ENCODE measurements at regions not wholly inside any gene's neighbourhood (a gene's known extent, or its start where the extent isn't known, plus 50 kb on each side); places are given as distances from the start of the nearest gene placed in this dataset.

DNA sequence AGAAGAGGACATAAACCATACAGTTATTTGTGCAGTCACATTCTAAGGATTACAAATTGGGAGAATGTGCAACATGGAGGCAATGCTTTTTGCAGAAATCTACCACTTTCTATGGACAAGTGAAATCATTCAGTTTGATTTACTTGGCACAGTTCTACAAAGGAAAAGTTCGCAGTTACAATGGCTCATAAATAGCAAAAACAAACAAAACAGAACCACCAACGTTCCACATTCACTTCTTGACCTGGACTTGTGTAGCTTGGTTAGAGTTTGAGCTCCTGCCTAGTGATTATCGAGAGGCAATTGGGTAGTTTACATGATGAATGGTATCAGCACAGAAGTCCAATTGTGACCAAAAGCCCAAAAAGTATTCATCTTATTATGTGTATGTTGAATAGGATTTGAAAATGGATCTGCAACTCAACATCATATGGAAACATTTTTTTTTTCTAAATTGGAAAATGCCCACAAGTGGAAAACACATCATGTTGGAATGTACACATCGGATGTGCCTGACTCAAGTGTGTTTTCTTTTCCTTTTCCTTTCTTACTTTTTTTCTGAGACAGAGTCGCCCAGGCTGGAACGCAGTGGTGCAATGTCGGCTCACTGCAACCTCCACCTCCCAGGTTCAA lies 123.8 kb downstream of the LUZP4 start:
- H3K4me2 ChIP-seq (replicated peaks; ENCODE audit: extremely low read depth, low read length, poor library complexity, severe bottlenecking), result no peak overlapping the region
- intact Hi-C loops (cut with micrococcal nuclease), result no loop called here

DNA sequence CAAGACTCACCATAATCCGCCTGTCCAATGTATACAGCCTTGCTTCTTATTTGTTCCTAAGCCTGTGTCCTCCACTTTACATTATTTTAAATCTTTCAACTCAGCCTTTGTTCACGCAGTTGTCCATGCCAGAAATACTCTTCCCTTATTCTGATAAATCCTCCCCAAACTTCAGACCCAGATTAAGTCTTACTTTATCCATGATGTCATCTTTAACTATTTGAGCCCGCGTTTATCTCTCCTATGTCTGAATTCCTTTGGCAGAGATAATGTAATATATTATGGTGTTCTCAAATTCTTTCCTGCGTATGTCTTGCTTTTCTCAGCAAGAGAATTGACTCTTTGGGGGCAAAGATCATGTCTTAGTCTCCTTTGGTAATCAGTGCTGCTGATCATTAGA lies 129.6 kb downstream of the LUZP4 start:
- H2AFZ ChIP-seq (ENCODE audit: insufficient read depth, low read depth, low read length, poor library complexity, severe bottlenecking), result no peak overlapping the region
- peaks cover 0 to 1% of the 10 kb centered on the region in 2 donors for H3K9me3 ChIP-seq (replicated peaks in 1 of 2; ENCODE audit: control insufficient read depth in 1 of 2, insufficient read depth in 1 of 2, low read length in 2 of 2)
- intact Hi-C loops (cut with micrococcal nuclease), result no loop called here
- DNase-seq, result no peak
- TF ChIP-seq, protein P1, sequence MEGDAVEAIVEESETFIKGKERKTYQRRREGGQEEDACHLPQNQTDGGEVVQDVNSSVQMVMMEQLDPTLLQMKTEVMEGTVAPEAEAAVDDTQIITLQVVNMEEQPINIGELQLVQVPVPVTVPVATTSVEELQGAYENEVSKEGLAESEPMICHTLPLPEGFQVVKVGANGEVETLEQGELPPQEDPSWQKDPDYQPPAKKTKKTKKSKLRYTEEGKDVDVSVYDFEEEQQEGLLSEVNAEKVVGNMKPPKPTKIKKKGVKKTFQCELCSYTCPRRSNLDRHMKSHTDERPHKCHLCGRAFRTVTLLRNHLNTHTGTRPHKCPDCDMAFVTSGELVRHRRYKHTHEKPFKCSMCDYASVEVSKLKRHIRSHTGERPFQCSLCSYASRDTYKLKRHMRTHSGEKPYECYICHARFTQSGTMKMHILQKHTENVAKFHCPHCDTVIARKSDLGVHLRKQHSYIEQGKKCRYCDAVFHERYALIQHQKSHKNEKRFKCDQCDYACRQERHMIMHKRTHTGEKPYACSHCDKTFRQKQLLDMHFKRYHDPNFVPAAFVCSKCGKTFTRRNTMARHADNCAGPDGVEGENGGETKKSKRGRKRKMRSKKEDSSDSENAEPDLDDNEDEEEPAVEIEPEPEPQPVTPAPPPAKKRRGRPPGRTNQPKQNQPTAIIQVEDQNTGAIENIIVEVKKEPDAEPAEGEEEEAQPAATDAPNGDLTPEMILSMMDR (IDR thresholded peaks at IDR 0.05), result no peak
- peaks cover 0 to 4% of the 10 kb centered on the region in 2 donors for H3K27me3 ChIP-seq (ENCODE audit: control insufficient read depth in 2 of 2, insufficient read depth in 2 of 2, low read length in 2 of 2)
- H3K4me3 ChIP-seq (replicated peaks in 1 of 3; ENCODE audit: low read depth in 2 of 3, low read length in 3 of 3), result no peak overlapping the region
- Mint-ChIP-seq H3K4me3 (no peak overlapping the region), H3K27ac (no peak overlapping the region), H3K36me3 (no peaks in the 10 kb centered on the region), H3K9me3 (peaks cover 0 to 5% (median 2%) of the 10 kb centered on the region in 7 donors), H3K27me3 (ENCODE audit: low read depth in 3 of 3) (peaks cover 0 to 5% (median 4%) of the 10 kb centered on the region in 3 donors), H3K4me1 (no peaks in the 10 kb centered on the region)
- no peaks in the 10 kb centered on the region for H3K36me3 ChIP-seq (replicated peaks in 1 of 2; ENCODE audit: control insufficient read depth in 1 of 2, insufficient read depth in 2 of 2, low read length in 2 of 2)
- no peaks in the 10 kb centered on the region for H3K79me2 ChIP-seq (ENCODE audit: insufficient read depth, low read length)
- WGBS (ENCODE audit: insufficient coverage), result 100% methylated on average over 1 of the region's 5 CpGs
- no peaks in the 10 kb centered on the region for H3K4me1 ChIP-seq (ENCODE audit: control insufficient read depth in 1 of 2, insufficient read depth in 2 of 2, low read length in 2 of 2)
- H3K9ac ChIP-seq (ENCODE audit: insufficient read depth, low read length, poor library complexity, severe bottlenecking), result no peak overlapping the region
- no peaks in the 10 kb centered on the region for H4K20me1 ChIP-seq (ENCODE audit: insufficient read depth, low read length)
- no peak overlapping the region for H3K27ac ChIP-seq (ENCODE audit: low read depth in 1 of 2, low read length in 2 of 2)
- H3K4me2 ChIP-seq (replicated peaks; ENCODE audit: extremely low read depth, low read length, poor library complexity, severe bottlenecking), result no peak overlapping the region

More for the DNA sequence above, 123.8 kb downstream of the LUZP4 start:
- Histone ChIP-seq H3K27me3 (ENCODE audit: control insufficient read depth in 2 of 2, insufficient read depth in 2 of 2, low read length in 2 of 2) (peaks cover 0 to 4% of the 10 kb centered on the region in 2 donors), H4K20me1 (ENCODE audit: insufficient read depth, low read length) (no peaks in the 10 kb centered on the region), H3K9ac (ENCODE audit: insufficient read depth, low read length, poor library complexity, severe bottlenecking) (no peak overlapping the region), H3K36me3 (replicated peaks in 1 of 2; ENCODE audit: control insufficient read depth in 1 of 2, insufficient read depth in 2 of 2, low read length in 2 of 2) (no peaks in the 10 kb centered on the region), H3K9me3 (replicated peaks in 1 of 2; ENCODE audit: control insufficient read depth in 1 of 2, insufficient read depth in 1 of 2, low read length in 2 of 2) (no peaks in the 10 kb centered on the region), H3K79me2 (ENCODE audit: insufficient read depth, low read length) (no peaks in the 10 kb centered on the region), H2AFZ (ENCODE audit: insufficient read depth, low read depth, low read length, poor library complexity, severe bottlenecking) (no peak overlapping the region), H3K4me3 (replicated peaks in 1 of 3; ENCODE audit: low read depth in 2 of 3, low read length in 3 of 3) (no peak overlapping the region), H3K27ac (ENCODE audit: low read depth in 1 of 2, low read length in 2 of 2) (no peak overlapping the region), H3K4me1 (ENCODE audit: control insufficient read depth in 1 of 2, insufficient read depth in 2 of 2, low read length in 2 of 2) (no peaks in the 10 kb centered on the region)
- no peak for DNase-seq
- TF ChIP-seq, protein P1 (IDR thresholded peaks at IDR 0.05), result no peak
- WGBS (ENCODE audit: insufficient coverage), result no CpG with 5 or more reads among the region's 7 CpGs
- Mint-ChIP-seq H3K4me1 (no peaks in the 10 kb centered on the region), H3K9me3 (peaks cover 0 to 5% (median 0%) of the 10 kb centered on the region in 7 donors), H3K36me3 (no peaks in the 10 kb centered on the region), H3K4me3 (no peak overlapping the region), H3K27ac (no peak overlapping the region), H3K27me3 (ENCODE audit: low read depth in 3 of 3) (peaks cover 0 to 5% (median 2%) of the 10 kb centered on the region in 3 donors)

Measured in CD14-positive monocyte (primary cell).